HG03432 (cell line): ENCODE measurements at regions not wholly inside any gene's neighbourhood (a gene's known extent, or its start where the extent isn't known, plus 50 kb on each side); places are given as distances from the start of the nearest gene placed in this dataset.

Experiments used
- ATAC-seq: cut with Tn5 transposase; IDR thresholded peaks from one replicate; pipeline ENCODE4 v1.9.1; 2021; ENCODE audit warnings: mild to moderate bottlenecking, moderate library complexity; ENCODE audit not compliant: unreplicated experiment

DNA sequence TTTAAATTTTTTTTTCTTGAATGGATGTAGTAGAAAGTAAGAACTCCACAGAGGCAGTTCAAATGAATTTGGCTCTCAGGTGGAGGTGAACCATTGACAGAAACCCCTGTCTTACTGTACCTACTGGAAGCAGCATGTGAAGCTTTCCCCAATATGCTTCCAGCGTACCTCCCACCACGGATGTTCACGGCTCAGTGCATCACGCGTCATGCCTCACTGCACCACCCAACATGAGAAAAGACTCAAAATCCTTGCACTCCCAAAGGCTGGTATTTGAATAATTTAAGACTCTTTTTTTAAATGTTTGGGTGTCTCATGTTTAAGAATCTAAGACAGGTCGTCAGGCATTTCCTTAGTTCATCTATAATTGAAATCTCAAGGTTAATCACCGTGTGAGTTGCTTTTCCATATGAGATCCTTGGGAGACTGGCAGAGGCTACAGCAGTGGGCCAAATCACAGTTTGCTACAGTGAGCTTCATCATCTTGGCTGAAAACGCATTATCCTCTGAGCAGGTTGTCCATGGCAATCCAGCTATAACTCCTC lies 846.4 kb downstream of the DCDC2C start:
- ATAC-seq = no peak

- no peak for ATAC-seq
These were observed 848.5 kb downstream of the DCDC2C start for GRCh38 chr2:4551691-4552474.

DNA sequence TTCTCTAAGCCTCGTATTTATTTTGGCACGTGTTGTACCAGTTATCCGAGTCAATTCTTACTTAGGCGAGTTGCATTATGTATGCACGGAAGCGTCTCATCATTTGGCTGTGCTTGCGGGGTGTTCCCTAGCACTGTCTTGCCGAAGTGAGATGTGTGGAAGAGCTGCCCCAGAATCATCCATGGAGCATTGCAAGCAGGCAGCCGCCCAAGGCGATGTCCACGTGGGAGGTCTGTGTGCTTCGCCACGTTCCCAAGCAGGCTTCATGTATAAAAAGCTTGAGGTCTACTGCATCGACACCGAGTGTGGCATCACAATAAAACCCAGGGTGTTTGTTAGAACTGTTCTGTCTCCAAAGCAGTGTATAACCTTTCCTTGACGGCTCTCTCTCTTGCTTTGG lies 849.9 kb downstream of the DCDC2C start:
- no peak for ATAC-seq

DNA sequence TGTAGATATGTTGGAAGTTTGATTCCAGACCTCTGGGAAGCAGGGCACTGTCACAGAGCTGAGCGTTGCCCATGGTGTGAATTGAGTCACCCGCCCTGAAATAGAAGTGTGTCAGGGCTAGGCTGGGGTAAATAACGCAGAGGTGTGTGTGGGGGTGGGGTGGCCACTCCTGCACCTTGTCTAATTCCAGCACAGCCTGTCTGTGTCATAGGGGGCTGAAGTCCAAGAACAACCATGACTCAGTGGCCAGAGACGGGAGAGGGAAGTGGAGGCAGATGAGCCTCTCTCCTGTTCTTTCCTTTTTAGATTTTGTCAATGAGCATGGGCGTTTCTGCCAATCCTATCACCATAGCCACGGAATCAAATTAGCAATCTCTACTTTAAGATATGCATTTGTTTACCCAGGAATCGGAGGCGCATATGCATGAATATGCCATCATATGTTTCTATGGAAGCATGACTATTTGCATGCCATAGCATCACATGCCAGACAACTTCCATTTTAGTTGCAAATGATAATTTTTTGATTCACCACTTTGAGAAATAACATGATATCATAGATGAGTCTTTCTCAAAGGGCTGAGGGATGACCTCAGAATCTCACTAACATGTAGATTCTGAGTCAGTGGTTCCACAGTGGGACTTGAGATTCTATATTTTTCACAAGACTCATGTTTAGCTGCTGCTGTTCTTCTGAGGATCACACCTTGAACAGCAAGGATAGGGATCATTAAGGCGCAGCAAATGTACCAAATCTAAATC lies 852.9 kb downstream of the DCDC2C start:
- ATAC-seq = no peak

GRCh38 chr2:4561196-4561595 lies 857.8 kb downstream of the DCDC2C start:
- ATAC-seq = no peak

DNA sequence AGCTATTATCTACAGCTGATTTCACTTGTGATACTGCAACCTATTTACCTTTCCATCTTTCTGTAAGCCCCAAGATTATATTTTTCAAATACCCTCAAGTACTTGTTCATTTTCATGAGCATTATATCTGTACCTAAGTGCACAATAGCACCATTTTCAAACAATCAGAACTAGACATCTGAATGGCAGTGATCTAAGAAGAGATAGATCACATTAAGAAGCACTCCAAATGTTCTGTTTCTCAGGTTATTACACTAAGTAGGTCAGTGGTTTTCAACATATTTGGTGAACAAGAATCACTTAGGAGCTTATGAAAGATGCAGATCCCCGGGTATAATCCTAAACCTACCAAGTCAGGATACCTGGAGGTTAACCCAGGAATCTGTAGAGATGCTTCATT lies 872.7 kb downstream of the DCDC2C start:
- ATAC-seq = no peak

DNA sequence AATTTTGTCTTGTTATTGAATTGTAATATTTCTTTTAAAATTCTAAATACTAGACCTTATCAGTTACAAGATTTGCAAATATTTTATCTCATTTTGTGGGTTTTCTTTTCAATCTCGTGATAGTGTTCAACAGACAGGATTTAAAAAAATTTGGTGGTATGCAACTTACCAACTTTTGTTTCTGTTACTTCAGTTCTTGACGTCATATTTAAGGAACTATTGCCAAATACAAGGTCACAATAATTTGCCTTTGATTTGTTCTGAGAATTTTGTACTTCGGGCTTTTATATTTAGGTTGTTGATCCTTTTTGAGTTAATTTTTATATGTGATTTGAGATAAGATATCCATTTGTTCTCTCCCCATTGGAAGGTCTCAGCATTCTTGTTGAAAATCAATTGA lies 876.6 kb downstream of the DCDC2C start:
- ATAC-seq = no peak

GRCh38 chr2:4585057-4585635 lies 881.8 kb downstream of the DCDC2C start:
- ATAC-seq = no peak

- no peak for ATAC-seq
These were observed 885.2 kb downstream of the DCDC2C start for GRCh38 chr2:4588606-4589005.

DNA sequence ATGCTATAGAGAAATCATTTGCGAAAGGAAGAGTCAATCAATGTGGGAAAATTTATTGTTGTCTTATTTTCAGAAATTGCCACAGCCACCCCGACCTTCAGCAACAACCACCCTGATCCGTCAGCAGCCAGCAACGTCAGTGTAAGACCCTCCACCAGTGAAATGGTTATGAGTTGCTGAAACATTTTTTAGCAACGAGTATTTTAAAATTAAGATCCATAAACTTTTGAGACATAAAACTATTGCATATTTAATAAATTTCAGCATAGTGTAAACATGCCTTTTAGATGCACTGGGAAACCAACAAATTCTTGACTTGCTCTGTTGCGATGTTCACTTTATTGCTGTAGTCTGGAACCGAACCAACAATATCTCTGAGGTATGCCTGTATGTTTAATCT lies 887.9 kb downstream of the DCDC2C start:
- no peak for ATAC-seq

GRCh38 chr2:4597400-4597799 lies 894.0 kb downstream of the DCDC2C start:
- ATAC-seq = no peak

DNA sequence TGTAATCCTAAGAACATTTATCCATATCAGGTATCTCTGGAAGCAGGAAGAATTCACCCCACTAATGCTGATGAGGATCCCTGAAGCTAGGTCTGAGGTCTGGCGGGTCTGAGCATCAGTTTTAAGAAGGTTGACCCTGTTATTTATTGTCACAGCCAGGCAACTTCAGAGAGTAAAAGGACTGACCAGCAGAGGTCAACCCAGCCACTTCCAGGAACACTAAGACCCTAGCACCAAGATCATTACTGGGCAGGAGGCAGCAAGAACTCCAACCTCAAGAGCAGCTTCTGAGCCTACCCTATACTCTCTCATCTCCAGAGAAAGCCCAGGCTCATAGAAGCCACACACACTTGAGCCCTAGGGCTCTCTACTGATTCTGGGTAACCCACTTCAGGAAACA lies 901.4 kb downstream of the DCDC2C start:
- ATAC-seq = no peak

GRCh38 chr2:4618141-4618540 lies 914.8 kb downstream of the DCDC2C start:
- ATAC-seq = no peak

DNA sequence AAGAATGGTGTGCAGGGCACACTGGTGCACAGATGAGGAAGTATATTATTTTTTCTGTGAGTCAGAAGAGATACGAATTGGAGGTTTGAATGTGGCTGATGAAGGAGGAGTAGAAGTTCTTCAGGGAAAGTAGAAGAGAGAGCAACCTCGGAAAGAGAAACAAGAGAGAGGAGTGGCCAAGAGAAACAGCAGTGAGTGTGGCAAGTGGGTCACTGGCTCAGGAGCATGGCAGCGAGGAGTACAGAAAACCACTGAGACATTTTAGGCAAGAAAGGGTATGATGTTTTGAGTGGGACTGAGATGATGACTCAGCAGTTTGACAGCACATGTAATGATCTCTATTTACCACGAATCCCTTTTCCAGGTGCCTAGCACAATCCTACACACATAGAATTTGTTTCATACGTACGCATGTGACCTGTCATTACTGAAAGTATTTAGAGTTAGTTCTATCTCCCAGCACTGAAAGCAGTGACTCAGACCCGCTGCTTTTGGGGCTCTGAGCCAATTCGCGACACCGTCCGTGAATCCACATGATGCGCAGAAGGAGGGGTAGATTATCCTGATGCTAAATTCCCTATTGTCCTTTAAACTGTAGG lies 915.4 kb downstream of the DCDC2C start:
- no peak for ATAC-seq

- no peak for ATAC-seq
These were observed 925.7 kb downstream of the DCDC2C start for GRCh38 chr2:4628998-4629501.

DNA sequence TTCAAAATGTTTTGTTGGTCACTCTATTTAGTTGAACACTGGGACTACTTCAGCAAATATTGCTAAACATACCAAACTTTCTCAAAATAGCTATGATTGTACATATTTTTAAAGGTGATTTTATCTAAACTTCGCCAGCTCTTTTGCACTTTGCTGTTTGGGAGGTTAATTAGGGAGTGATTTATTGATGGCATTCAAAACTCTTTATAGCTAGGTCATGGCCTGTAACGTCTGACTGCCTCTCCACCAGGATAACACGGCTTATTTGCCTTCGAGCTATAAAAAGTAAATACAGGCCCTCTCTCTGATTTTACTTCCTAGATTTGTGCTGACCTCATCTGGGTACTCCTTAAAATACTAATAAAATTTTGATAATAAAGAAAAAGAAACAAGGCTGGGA lies 931.9 kb downstream of the DCDC2C start:
- no peak for ATAC-seq

DNA sequence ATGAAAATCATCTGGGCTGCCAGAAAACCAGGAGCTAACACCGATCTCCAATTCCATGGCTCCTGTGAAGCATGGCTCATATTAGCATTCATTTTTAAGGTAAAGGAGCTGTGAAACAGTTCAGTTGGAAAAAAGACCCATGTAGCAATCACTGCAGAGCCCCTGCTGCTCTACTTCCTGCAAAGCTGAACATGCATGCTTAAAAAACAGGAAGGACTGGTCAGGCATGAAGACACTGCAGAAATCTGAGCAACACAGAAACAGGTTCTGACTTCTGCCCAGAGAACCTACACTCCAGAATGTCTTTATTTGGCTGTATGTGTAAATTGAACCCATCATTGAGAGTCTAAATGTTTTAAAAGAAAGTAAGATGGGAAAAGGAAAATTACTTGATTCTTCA lies 950.6 kb downstream of the DCDC2C start:
- no peak for ATAC-seq

- no peak for ATAC-seq
These were observed 953.0 kb downstream of the DCDC2C start for GRCh38 chr2:4656326-4656725.

GRCh38 chr2:4662161-4662779 lies 958.9 kb downstream of the DCDC2C start:
- no peak for ATAC-seq

- ATAC-seq = no peak
These were observed 965.0 kb downstream of the DCDC2C start for GRCh38 chr2:4668381-4668780.

GRCh38 chr2:4670331-4670730 lies 967.0 kb downstream of the DCDC2C start:
- no peak for ATAC-seq
